PC-3 (cell line): ENCODE measurements at regions not wholly inside any gene's neighbourhood (a gene's known extent, or its start where the extent isn't known, plus 50 kb on each side); places are given as distances from the start of the nearest gene placed in this dataset.

Source experiments
- ATAC-seq: fragments of 200-7000 bp; cut with Tn5 transposase; 2 replicates; pipeline ENCODE4 v1.9.1; 2020; ENCODE audit warnings: mild to moderate bottlenecking, moderate library complexity
- BruUV-seq: library from RNA; stranded (reverse); fragments of 400-500 nt; replicated peaks from 2 replicates; lab custom pipeline; 2021; lab: Mats Ljungman, UMichigan
- CTCF ChIA-PET: fragments of 300-600 bp; sonication (Branson Sonifier 250); formaldehyde crosslinking; loops from one replicate; lab custom pipeline; 2022; ENCODE audit warnings: antibody characterized with exemption; lab: Charles Lee
- POLR2A ChIA-PET: fragments of 300-600 bp; sonication (Branson Sonifier 250); formaldehyde crosslinking; loops from one replicate; lab custom pipeline; 2022; ENCODE audit warnings: antibody characterized with exemption; ENCODE audit not compliant: unreplicated experiment; lab: Charles Lee
- DNase-seq: peaks from one replicate; pipeline ENCODE4 v3.0.0-alpha.2; 2015
- H2AFZ ChIP-seq: fragments of 300-600 bp; sonication (generic); 2 replicates; pipeline ENCODE4 v1.6.0; 2016; ENCODE audit warnings: antibody characterized with exemption, low read length
- H3F3A ChIP-seq: fragments of 300-600 bp; sonication (generic); one replicate; pipeline ENCODE4 v1.6.0; 2017; ENCODE audit warnings: antibody characterized with exemption, low read length, control low read depth, mild to moderate bottlenecking; ENCODE audit not compliant: unreplicated experiment
- H3K27ac ChIP-seq: fragments of 300-600 bp; sonication (generic); 2 replicates; pipeline ENCODE4 v1.5.1; 2016; ENCODE audit warnings: mild to moderate bottlenecking, low read length
- H3K27me3 ChIP-seq: fragments of 300-600 bp; sonication (generic); 2 replicates; pipeline ENCODE4 v1.6.1; 2016; ENCODE audit warnings: low read length, mixed read lengths
- H3K36me3 ChIP-seq: fragments of 300-600 bp; sonication (generic); 2 replicates; pipeline ENCODE4 v1.6.1; 2016; ENCODE audit warnings: low read depth, mixed run types, low read length, mixed read lengths
- H3K4me1 ChIP-seq: fragments of 300-600 bp; sonication (generic); 2 replicates; pipeline ENCODE4 v1.5.1; 2016; ENCODE audit warnings: low read length; ENCODE audit not compliant: insufficient read depth
- H3K4me2 ChIP-seq: fragments of 300-600 bp; sonication (generic); 2 replicates; pipeline ENCODE4 v1.6.0; 2016; ENCODE audit warnings: low read length
- H3K4me3 ChIP-seq: fragments of 300-600 bp; sonication (generic); 2 replicates; pipeline ENCODE4 v1.5.1; 2016; ENCODE audit warnings: mild to moderate bottlenecking, low read length, mixed read lengths
- H3K79me2 ChIP-seq: fragments of 300-600 bp; sonication (generic); 2 replicates; pipeline ENCODE4 v1.6.1; 2017; ENCODE audit warnings: low read length, mixed read lengths
- H3K9ac ChIP-seq: fragments of 300-600 bp; sonication (generic); 2 replicates; pipeline ENCODE4 v1.6.0; 2016; ENCODE audit warnings: mild to moderate bottlenecking, low read length
- H3K9me2 ChIP-seq: fragments of 300-600 bp; sonication (generic); replicated peaks from 2 replicates; pipeline ENCODE4 v1.6.1; 2016; ENCODE audit warnings: mixed run types, low read length, mixed read lengths
- H3K9me3 ChIP-seq: fragments of 300-600 bp; sonication (generic); 2 replicates; pipeline ENCODE4 v1.6.1; 2016; ENCODE audit warnings: low read length, mixed read lengths
- H4K20me1 ChIP-seq: fragments of 300-600 bp; sonication (generic); 2 replicates; pipeline ENCODE4 v1.6.1; 2016; ENCODE audit warnings: low read length, mixed read lengths
- EZH2 ChIP-seq: fragments of 300-600 bp; sonication (generic); IDR thresholded peaks from one replicate; pipeline ENCODE4 v1.6.1; 2017; ENCODE audit warnings: antibody characterized with exemption, mild to moderate bottlenecking, low read length; ENCODE audit not compliant: unreplicated experiment
- EZH2phosphoT487 ChIP-seq: fragments of 300-600 bp; sonication (generic); IDR thresholded peaks from 2 replicates; pipeline ENCODE4 v1.6.1; 2018; ENCODE audit warnings: mild to moderate bottlenecking, antibody characterized with exemption, low read length, borderline replicate concordance
- intact Hi-C: fragments of 100-400 bp; cut with micrococcal nuclease; formaldehyde crosslinking; loops from 2 replicates; pipeline ENCODE4 v1.9.0; 2023
- TF ChIP-seq, protein P1 (sequence below): fragments of 300-600 bp; sonication (generic); conservative IDR thresholded peaks from 2 replicates; pipeline ENCODE4 v1.5.1; 2017; ENCODE audit warnings: antibody characterized with exemption, low read depth, mild to moderate bottlenecking, low read length

- no peaks in the 10 kb centered on the region for H3F3A ChIP-seq
- CTCF ChIA-PET: no interaction called here
- H3K27me3 ChIP-seq: no peaks in the 10 kb centered on the region
- ATAC-seq: no peak
- no peaks in the 10 kb centered on the region for H4K20me1 ChIP-seq
- no peaks in the 10 kb centered on the region for H3K79me2 ChIP-seq
- no peaks in the 10 kb centered on the region for H3K36me3 ChIP-seq
- intact Hi-C loops: no loop called here
- H3K9me2 ChIP-seq: no peaks in the 10 kb centered on the region
- POLR2A ChIA-PET: no interaction called here
- no peak overlapping the region for H3K9ac ChIP-seq
- no peak overlapping the region for H3K27ac ChIP-seq
- no peak overlapping the region for H3K4me3 ChIP-seq
- TF ChIP-seq EZH2phosphoT487: no peak
- TF ChIP-seq, protein P1, sequence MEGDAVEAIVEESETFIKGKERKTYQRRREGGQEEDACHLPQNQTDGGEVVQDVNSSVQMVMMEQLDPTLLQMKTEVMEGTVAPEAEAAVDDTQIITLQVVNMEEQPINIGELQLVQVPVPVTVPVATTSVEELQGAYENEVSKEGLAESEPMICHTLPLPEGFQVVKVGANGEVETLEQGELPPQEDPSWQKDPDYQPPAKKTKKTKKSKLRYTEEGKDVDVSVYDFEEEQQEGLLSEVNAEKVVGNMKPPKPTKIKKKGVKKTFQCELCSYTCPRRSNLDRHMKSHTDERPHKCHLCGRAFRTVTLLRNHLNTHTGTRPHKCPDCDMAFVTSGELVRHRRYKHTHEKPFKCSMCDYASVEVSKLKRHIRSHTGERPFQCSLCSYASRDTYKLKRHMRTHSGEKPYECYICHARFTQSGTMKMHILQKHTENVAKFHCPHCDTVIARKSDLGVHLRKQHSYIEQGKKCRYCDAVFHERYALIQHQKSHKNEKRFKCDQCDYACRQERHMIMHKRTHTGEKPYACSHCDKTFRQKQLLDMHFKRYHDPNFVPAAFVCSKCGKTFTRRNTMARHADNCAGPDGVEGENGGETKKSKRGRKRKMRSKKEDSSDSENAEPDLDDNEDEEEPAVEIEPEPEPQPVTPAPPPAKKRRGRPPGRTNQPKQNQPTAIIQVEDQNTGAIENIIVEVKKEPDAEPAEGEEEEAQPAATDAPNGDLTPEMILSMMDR: no peak
- no peak for TF ChIP-seq EZH2
- H3K9me3 ChIP-seq: no peaks in the 10 kb centered on the region
- no TSS peak for BruUV-seq
- no peak overlapping the region for H3K4me2 ChIP-seq
- H2AFZ ChIP-seq: no peak overlapping the region
- DNase-seq: no peak
- no peaks in the 10 kb centered on the region for H3K4me1 ChIP-seq
These were observed 165.3 kb upstream of the SLC27A6 start for GRCh38 chr5:128799945-128800344.

- no peaks in the 10 kb centered on the region for H3K79me2 ChIP-seq
- no peaks in the 10 kb centered on the region for H3K9me3 ChIP-seq
- DNase-seq: no peak
- POLR2A ChIA-PET: no interaction called here
- no peaks in the 10 kb centered on the region for H3K4me1 ChIP-seq
- H4K20me1 ChIP-seq: no peaks in the 10 kb centered on the region
- no peak overlapping the region for H2AFZ ChIP-seq
- ATAC-seq: peak; percentile 33; the same call in 1 of the 2 replicates
- no peaks in the 10 kb centered on the region for H3K36me3 ChIP-seq
- no peaks in the 10 kb centered on the region for H3F3A ChIP-seq
- H3K27me3 ChIP-seq: no peaks in the 10 kb centered on the region
- TF ChIP-seq, protein P1: no peak
- no peak for TF ChIP-seq EZH2
- no peak overlapping the region for H3K27ac ChIP-seq
- H3K9me2 ChIP-seq: no peaks in the 10 kb centered on the region
- intact Hi-C loops: no loop called here
- no TSS peak for BruUV-seq
- CTCF ChIA-PET: no interaction called here
- no peak overlapping the region for H3K4me2 ChIP-seq
- H3K9ac ChIP-seq: no peak overlapping the region
- H3K4me3 ChIP-seq: no peak overlapping the region
These were observed 164.9 kb upstream of the SLC27A6 start for GRCh38 chr5:128800377-128800776.

GRCh38 chr5:128813317-128814070 is 151.8 kb upstream of the SLC27A6 start:
- no TSS peak for BruUV-seq
- no peak overlapping the region for H3K4me3 ChIP-seq
- no peak overlapping the region for H3K9ac ChIP-seq
- TF ChIP-seq EZH2 (no peak), EZH2phosphoT487 (no peak)
- no peak for DNase-seq
- intact Hi-C loops: no loop called here
- no peak overlapping the region for H3K4me2 ChIP-seq
- no peaks in the 10 kb centered on the region for H3K36me3 ChIP-seq
- no peak overlapping the region for H3K27ac ChIP-seq
- no peaks in the 10 kb centered on the region for H3K27me3 ChIP-seq
- no peaks in the 10 kb centered on the region for H3K9me2 ChIP-seq
- ChIA-PET CTCF (no interaction called here), POLR2A (no interaction called here)
- no peaks in the 10 kb centered on the region for H3K4me1 ChIP-seq
- no peaks in the 10 kb centered on the region for H3K9me3 ChIP-seq
- ATAC-seq: no peak
- H3K79me2 ChIP-seq: no peaks in the 10 kb centered on the region
- no peak overlapping the region for H2AFZ ChIP-seq
- no peaks in the 10 kb centered on the region for H4K20me1 ChIP-seq
- no peaks in the 10 kb centered on the region for H3F3A ChIP-seq
